ENCODE measurements at regions not wholly inside any gene's neighbourhood (a gene's known extent, or its start where the extent isn't known, plus 50 kb on each side); places are given as distances from the start of the nearest gene placed in this dataset.

- Mint-ChIP-seq H3K4me1 (no peaks in the 10 kb centered on the region), H3K36me3 (ENCODE audit: low read depth) (no peaks in the 10 kb centered on the region), H3K27ac (no peak overlapping the region), H3K27me3 (peaks cover 23% of the 10 kb centered on the region), H3K4me3 (no peak overlapping the region), H3K9me3 (no peaks in the 10 kb centered on the region)
- CTCF ChIA-PET = interaction anchor here (0.9 kb wide), 1 partner anchor 24 kb away, joined by 3 read pairs; no protein-coding TSS in a partner anchor
- POLR2A ChIA-PET = no interaction called here
- no peak for DNase-seq
These were observed 375.2 kb downstream of the DUSP6 start for GRCh38 chr12:88977115-88977514.

GRCh38 chr12:88973998-88974397 is 378.3 kb downstream of the DUSP6 start:
- Mint-ChIP-seq H3K4me1 (no peaks in the 10 kb centered on the region), H3K9me3 (no peaks in the 10 kb centered on the region), H3K27ac (no peak overlapping the region), H3K4me3 (no peak overlapping the region), H3K27me3 (peaks cover 5% of the 10 kb centered on the region), H3K36me3 (ENCODE audit: low read depth) (no peaks in the 10 kb centered on the region)
- CTCF ChIA-PET = no interaction called here
- no peak for DNase-seq
- POLR2A ChIA-PET = no interaction called here

- no peaks in the 10 kb centered on the region for H3K4me1 Mint-ChIP-seq
- peaks cover 2% of the 10 kb centered on the region for H3K27me3 Mint-ChIP-seq
- H3K9me3 Mint-ChIP-seq = no peaks in the 10 kb centered on the region
- POLR2A ChIA-PET = no interaction called here
- CTCF ChIA-PET = no interaction called here
- no peak for DNase-seq
- H3K36me3 Mint-ChIP-seq (ENCODE audit: low read depth) = no peaks in the 10 kb centered on the region
- H3K4me3 Mint-ChIP-seq = no peak overlapping the region
- no peak overlapping the region for H3K27ac Mint-ChIP-seq
These were observed 381.6 kb downstream of the DUSP6 start for GRCh38 chr12:88970740-88971139.

- Mint-ChIP-seq H3K27ac (no peak overlapping the region), H3K4me3 (no peak overlapping the region), H3K4me1 (no peaks in the 10 kb centered on the region), H3K9me3 (no peaks in the 10 kb centered on the region), H3K27me3 (peaks cover 2% of the 10 kb centered on the region), H3K36me3 (ENCODE audit: low read depth) (no peaks in the 10 kb centered on the region)
- no peak for DNase-seq
- CTCF ChIA-PET = no interaction called here
- POLR2A ChIA-PET = no interaction called here
These were observed 383.2 kb downstream of the DUSP6 start for GRCh38 chr12:88969127-88969526.

- Mint-ChIP-seq H3K27ac (no peak overlapping the region), H3K4me1 (no peaks in the 10 kb centered on the region), H3K4me3 (no peak overlapping the region), H3K36me3 (ENCODE audit: low read depth) (no peaks in the 10 kb centered on the region), H3K27me3 (peaks cover 10% of the 10 kb centered on the region), H3K9me3 (no peaks in the 10 kb centered on the region)
- CTCF ChIA-PET = no interaction called here
- no peak for DNase-seq
- POLR2A ChIA-PET = no interaction called here
These were observed 380.1 kb upstream of the KITLG start for GRCh38 chr12:88960213-88960878.

GRCh38 chr12:88958946-88959345 is 378.7 kb upstream of the KITLG start:
- no peak for DNase-seq
- no peaks in the 10 kb centered on the region for H3K36me3 Mint-ChIP-seq (ENCODE audit: low read depth)
- POLR2A ChIA-PET = no interaction called here
- no peak overlapping the region for H3K27ac Mint-ChIP-seq
- H3K4me3 Mint-ChIP-seq = no peak overlapping the region
- CTCF ChIA-PET = no interaction called here
- H3K9me3 Mint-ChIP-seq = no peaks in the 10 kb centered on the region
- peaks cover 10% of the 10 kb centered on the region for H3K27me3 Mint-ChIP-seq
- no peaks in the 10 kb centered on the region for H3K4me1 Mint-ChIP-seq

GRCh38 chr12:88958153-88958552 is 377.9 kb upstream of the KITLG start:
- DNase-seq = no peak

GRCh38 chr12:88957358-88957757 is 377.1 kb upstream of the KITLG start:
- Mint-ChIP-seq H3K4me3 (no peak overlapping the region), H3K36me3 (ENCODE audit: low read depth) (no peaks in the 10 kb centered on the region), H3K27me3 (peaks cover 8% of the 10 kb centered on the region), H3K9me3 (no peaks in the 10 kb centered on the region), H3K4me1 (no peaks in the 10 kb centered on the region), H3K27ac (no peak overlapping the region)
- DNase-seq = no peak
- POLR2A ChIA-PET = no interaction called here
- CTCF ChIA-PET = no interaction called here

More at GRCh38 chr12:88958153-88958552, 377.9 kb upstream of the KITLG start:
- Mint-ChIP-seq H3K36me3 (ENCODE audit: low read depth) (no peaks in the 10 kb centered on the region), H3K9me3 (no peaks in the 10 kb centered on the region), H3K4me3 (no peak overlapping the region), H3K4me1 (no peaks in the 10 kb centered on the region), H3K27ac (no peak overlapping the region), H3K27me3 (peaks cover 8% of the 10 kb centered on the region)
- CTCF ChIA-PET = no interaction called here
- POLR2A ChIA-PET = no interaction called here

GRCh38 chr12:88955531-88955930 is 375.3 kb upstream of the KITLG start:
- H3K4me3 Mint-ChIP-seq = no peak overlapping the region

GRCh38 chr12:88953029-88953586 is 372.8 kb upstream of the KITLG start:
- no peak overlapping the region for H3K27ac Mint-ChIP-seq
- H3K4me3 Mint-ChIP-seq = no peak overlapping the region
- no peaks in the 10 kb centered on the region for H3K9me3 Mint-ChIP-seq
- H3K36me3 Mint-ChIP-seq (ENCODE audit: low read depth) = no peaks in the 10 kb centered on the region
- ChIA-PET CTCF (no interaction called here), POLR2A (no interaction called here)
- H3K4me1 Mint-ChIP-seq = no peaks in the 10 kb centered on the region
- H3K27me3 Mint-ChIP-seq = peaks cover 2% of the 10 kb centered on the region
- no peak for DNase-seq

More at GRCh38 chr12:88955531-88955930, 375.3 kb upstream of the KITLG start:
- Mint-ChIP-seq H3K36me3 (ENCODE audit: low read depth) (no peaks in the 10 kb centered on the region), H3K27me3 (peaks cover 4% of the 10 kb centered on the region), H3K4me1 (no peaks in the 10 kb centered on the region), H3K27ac (no peak overlapping the region), H3K9me3 (no peaks in the 10 kb centered on the region)
- no peak for DNase-seq
- POLR2A ChIA-PET = no interaction called here
- CTCF ChIA-PET = no interaction called here

GRCh38 chr12:88952562-88952942 is 372.3 kb upstream of the KITLG start:
- POLR2A ChIA-PET = no interaction called here
- CTCF ChIA-PET = no interaction called here
- Mint-ChIP-seq H3K27me3 (peaks cover 2% of the 10 kb centered on the region), H3K4me3 (no peak overlapping the region), H3K9me3 (no peaks in the 10 kb centered on the region), H3K36me3 (ENCODE audit: low read depth) (no peaks in the 10 kb centered on the region), H3K27ac (no peak overlapping the region), H3K4me1 (no peaks in the 10 kb centered on the region)
- no peak for DNase-seq

- Mint-ChIP-seq H3K4me1 (no peaks in the 10 kb centered on the region), H3K27ac (no peak overlapping the region), H3K36me3 (ENCODE audit: low read depth) (no peaks in the 10 kb centered on the region), H3K27me3 (peaks cover 4% of the 10 kb centered on the region), H3K9me3 (no peaks in the 10 kb centered on the region), H3K4me3 (no peak overlapping the region)
- ChIA-PET CTCF (no interaction called here), POLR2A (no interaction called here)
- no peak for DNase-seq
These were observed 371.7 kb upstream of the KITLG start for GRCh38 chr12:88951860-88952561.

GRCh38 chr12:88951177-88951576 is 370.9 kb upstream of the KITLG start:
- DNase-seq = no peak
- H3K4me1 Mint-ChIP-seq = no peaks in the 10 kb centered on the region
- CTCF ChIA-PET = no interaction called here
- H3K27ac Mint-ChIP-seq = no peak overlapping the region
- peaks cover 7% of the 10 kb centered on the region for H3K27me3 Mint-ChIP-seq
- H3K9me3 Mint-ChIP-seq = no peaks in the 10 kb centered on the region
- H3K4me3 Mint-ChIP-seq = no peak overlapping the region
- no peaks in the 10 kb centered on the region for H3K36me3 Mint-ChIP-seq (ENCODE audit: low read depth)
- POLR2A ChIA-PET = no interaction called here
